ENCODE measurements at regions not wholly inside any gene's neighbourhood (a gene's known extent, or its start where the extent isn't known, plus 50 kb on each side); places are given as distances from the start of the nearest gene placed in this dataset.

DNA sequence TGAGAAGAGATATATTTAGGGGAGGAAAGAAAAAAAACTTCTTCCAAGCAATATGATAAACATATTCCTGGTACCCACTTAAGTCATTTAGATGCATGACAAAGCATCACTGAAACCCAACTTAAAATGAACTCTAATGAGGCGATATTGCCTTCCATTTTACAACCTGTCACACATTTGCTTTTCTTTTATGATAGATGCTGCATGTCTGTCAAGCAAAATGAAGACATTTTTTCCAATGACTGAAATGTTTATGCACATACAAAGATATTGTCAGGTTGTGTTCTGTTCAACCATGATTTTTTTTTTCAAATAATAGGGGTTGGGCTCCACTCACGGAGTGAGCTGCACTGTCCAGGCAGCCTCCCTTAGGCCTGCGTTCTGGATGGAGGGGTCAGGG lies 894.4 kb downstream of the SORCS3 start:
- no peak for DNase-seq (ENCODE audit: low read depth)
- H3K27me3 ChIP-seq (replicated peaks; ENCODE audit: control insufficient read depth, insufficient read depth, low read length), result no peaks in the 10 kb centered on the region
- H3K9ac ChIP-seq (ENCODE audit: low read length), result no peak overlapping the region
- H3K9me3 ChIP-seq (ENCODE audit: control insufficient read depth, low read length), result peaks cover 7% of the 10 kb centered on the region
- no peak overlapping the region for H3K4me3 ChIP-seq (ENCODE audit: low read length)
- no peaks in the 10 kb centered on the region for H3K4me1 ChIP-seq (ENCODE audit: control insufficient read depth, insufficient read depth, low read length)
- no peaks in the 10 kb centered on the region for H3K36me3 ChIP-seq (ENCODE audit: control insufficient read depth, insufficient read depth, low read length, severe bottlenecking)

DNA sequence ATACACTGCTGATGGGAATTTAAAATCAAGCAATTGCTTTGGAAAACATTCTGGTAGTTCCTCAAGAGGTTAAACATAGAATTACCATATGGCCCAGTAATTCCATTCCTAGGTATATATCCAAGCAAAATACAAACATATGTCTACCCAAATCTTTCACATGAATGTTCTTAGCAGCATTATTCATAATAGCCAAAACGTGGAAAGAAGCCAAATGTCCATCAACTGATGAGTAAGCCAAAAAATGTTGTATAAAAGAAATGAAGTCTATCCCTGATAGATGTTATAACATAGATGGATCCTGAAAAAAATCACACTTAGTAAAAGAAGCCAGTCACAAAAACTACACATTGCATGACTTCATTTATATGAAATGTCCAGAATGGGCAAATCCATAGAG lies 893.0 kb downstream of the SORCS3 start:
- no peak for DNase-seq (ENCODE audit: low read depth)
- Histone ChIP-seq H3K4me3 (ENCODE audit: low read length) (no peak overlapping the region), H3K9me3 (ENCODE audit: control insufficient read depth, low read length) (peaks cover 7% of the 10 kb centered on the region), H3K36me3 (ENCODE audit: control insufficient read depth, insufficient read depth, low read length, severe bottlenecking) (no peaks in the 10 kb centered on the region), H3K9ac (ENCODE audit: low read length) (no peak overlapping the region), H3K4me1 (ENCODE audit: control insufficient read depth, insufficient read depth, low read length) (no peaks in the 10 kb centered on the region), H3K27me3 (replicated peaks; ENCODE audit: control insufficient read depth, insufficient read depth, low read length) (no peaks in the 10 kb centered on the region)

DNA sequence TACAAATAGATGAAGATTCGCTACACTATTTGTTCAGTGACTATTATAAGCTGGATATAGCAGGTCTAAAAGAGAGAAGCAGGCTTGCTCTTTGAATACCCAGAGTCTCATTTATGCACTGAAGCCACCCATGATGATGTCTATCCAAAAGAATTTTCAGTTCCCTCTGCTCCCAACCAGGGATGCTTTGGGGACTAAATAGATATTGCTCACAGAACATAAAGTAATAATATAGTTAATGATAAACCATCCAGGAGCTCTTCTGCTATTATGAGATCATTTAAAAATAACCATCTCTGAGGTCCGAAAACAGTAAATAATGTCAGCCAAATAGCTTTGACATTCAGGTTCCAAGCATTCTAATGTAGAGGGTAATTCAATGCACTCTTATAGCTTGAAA lies 875.4 kb downstream of the SORCS3 start:
- H3K27me3 ChIP-seq (replicated peaks; ENCODE audit: control insufficient read depth, insufficient read depth, low read length), result no peaks in the 10 kb centered on the region
- no peaks in the 10 kb centered on the region for H3K4me1 ChIP-seq (ENCODE audit: control insufficient read depth, insufficient read depth, low read length)
- no peaks in the 10 kb centered on the region for H3K36me3 ChIP-seq (ENCODE audit: control insufficient read depth, insufficient read depth, low read length, severe bottlenecking)
- H3K9ac ChIP-seq (ENCODE audit: low read length), result no peak overlapping the region
- no peak for DNase-seq (ENCODE audit: low read depth)
- no peaks in the 10 kb centered on the region for H3K9me3 ChIP-seq (ENCODE audit: control insufficient read depth, low read length)
- H3K4me3 ChIP-seq (ENCODE audit: low read length), result no peak overlapping the region

DNA sequence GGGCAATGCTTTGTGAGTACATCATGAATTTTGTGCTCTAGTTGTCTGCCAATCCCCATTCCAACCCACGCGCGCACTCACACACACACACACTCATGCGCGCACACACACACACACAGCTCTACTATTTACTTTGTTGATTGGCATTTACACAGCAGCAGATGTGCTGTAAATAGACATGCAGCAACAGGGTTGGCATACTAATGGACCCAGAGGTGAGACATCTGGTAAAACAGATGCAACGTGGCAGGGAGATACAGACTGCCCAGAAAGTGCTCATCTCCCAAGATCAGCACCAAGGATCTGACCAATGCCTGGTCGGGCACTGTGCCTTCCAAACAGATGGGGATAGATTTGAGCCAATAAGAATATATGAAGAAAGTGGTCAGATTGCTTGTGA lies 873.0 kb downstream of the SORCS3 start:
- no peak for DNase-seq (ENCODE audit: low read depth)
- Histone ChIP-seq H3K27me3 (replicated peaks; ENCODE audit: control insufficient read depth, insufficient read depth, low read length) (no peaks in the 10 kb centered on the region), H3K36me3 (ENCODE audit: control insufficient read depth, insufficient read depth, low read length, severe bottlenecking) (no peaks in the 10 kb centered on the region), H3K4me1 (ENCODE audit: control insufficient read depth, insufficient read depth, low read length) (no peaks in the 10 kb centered on the region), H3K9me3 (ENCODE audit: control insufficient read depth, low read length) (no peaks in the 10 kb centered on the region), H3K4me3 (ENCODE audit: low read length) (no peak overlapping the region), H3K9ac (ENCODE audit: low read length) (no peak overlapping the region)

DNA sequence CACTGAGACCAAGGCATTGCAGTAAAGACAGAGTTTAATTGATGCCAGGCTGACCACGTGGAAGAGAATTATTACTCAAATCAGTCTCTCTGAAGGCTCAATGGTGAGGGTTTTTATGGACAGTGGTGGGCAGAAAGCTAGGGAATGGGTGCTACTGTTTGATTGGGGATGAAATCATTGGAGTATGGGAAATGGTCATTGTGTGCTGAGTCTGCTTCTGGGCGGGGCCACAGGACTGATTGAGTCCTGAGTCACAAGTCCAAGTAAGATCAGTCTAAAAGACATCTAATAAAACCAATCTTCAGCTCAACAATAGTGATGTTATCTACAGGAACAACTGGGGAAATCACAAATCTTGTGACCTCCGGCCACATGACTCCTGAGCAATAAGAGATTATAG lies 868.4 kb downstream of the SORCS3 start:
- Histone ChIP-seq H3K9me3 (ENCODE audit: control insufficient read depth, low read length) (no peaks in the 10 kb centered on the region), H3K36me3 (ENCODE audit: control insufficient read depth, insufficient read depth, low read length, severe bottlenecking) (no peaks in the 10 kb centered on the region), H3K27me3 (replicated peaks; ENCODE audit: control insufficient read depth, insufficient read depth, low read length) (no peaks in the 10 kb centered on the region)

DNA sequence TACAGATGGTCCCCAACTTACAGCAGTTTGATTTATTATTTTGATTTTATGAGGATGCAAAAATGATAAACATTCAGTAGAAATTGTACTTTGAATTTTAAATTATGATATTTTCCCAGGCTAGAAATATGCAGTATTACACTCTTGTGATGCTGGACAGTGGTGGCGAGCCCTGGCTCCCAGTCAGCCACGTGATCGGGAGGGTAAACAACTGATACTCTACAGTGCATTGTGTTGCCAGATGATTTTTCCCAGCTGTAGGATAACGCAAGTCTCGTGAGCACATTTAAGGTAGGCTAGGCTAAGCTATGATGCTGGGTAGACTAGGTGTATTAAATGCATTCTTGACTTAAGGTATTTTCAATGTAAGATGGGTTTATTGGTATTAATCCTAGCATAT lies 865.2 kb downstream of the SORCS3 start:
- Histone ChIP-seq H3K4me1 (ENCODE audit: control insufficient read depth, insufficient read depth, low read length) (no peaks in the 10 kb centered on the region), H3K9me3 (ENCODE audit: control insufficient read depth, low read length) (no peaks in the 10 kb centered on the region), H3K27me3 (replicated peaks; ENCODE audit: control insufficient read depth, insufficient read depth, low read length) (no peaks in the 10 kb centered on the region), H3K4me3 (ENCODE audit: low read length) (no peak overlapping the region), H3K9ac (ENCODE audit: low read length) (no peak overlapping the region), H3K36me3 (ENCODE audit: control insufficient read depth, insufficient read depth, low read length, severe bottlenecking) (no peaks in the 10 kb centered on the region)
- no peak for DNase-seq (ENCODE audit: low read depth)

More for the DNA sequence above, 868.4 kb downstream of the SORCS3 start:
- H3K4me3 ChIP-seq (ENCODE audit: low read length), result no peak overlapping the region
- no peak for DNase-seq (ENCODE audit: low read depth)
- H3K9ac ChIP-seq (ENCODE audit: low read length), result no peak overlapping the region
- no peaks in the 10 kb centered on the region for H3K4me1 ChIP-seq (ENCODE audit: control insufficient read depth, insufficient read depth, low read length)

DNA sequence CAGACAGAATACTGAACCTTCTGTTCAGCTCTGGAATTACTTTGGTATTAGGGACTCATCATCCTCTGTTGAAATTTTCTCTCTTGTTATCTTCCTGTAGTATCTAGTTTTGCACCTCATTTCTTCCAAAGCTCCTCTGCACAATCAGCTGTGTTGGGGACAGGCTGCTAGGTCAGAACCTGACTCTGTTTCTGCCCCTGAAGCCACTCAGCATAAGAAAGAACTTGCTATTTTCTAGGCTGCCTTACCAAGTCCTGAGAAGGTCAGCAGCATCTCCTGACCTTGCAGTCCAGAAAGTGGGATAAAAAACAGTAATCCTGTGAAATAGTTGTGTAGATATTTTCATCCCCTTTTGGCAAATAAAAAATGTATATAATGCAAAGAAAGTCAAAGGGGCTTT lies 862.6 kb downstream of the SORCS3 start:
- no peaks in the 10 kb centered on the region for H3K27me3 ChIP-seq (replicated peaks; ENCODE audit: control insufficient read depth, insufficient read depth, low read length)
- H3K4me1 ChIP-seq (ENCODE audit: control insufficient read depth, insufficient read depth, low read length), result no peaks in the 10 kb centered on the region
- H3K9ac ChIP-seq (ENCODE audit: low read length), result no peak overlapping the region
- no peak for DNase-seq (ENCODE audit: low read depth)
- no peaks in the 10 kb centered on the region for H3K9me3 ChIP-seq (ENCODE audit: control insufficient read depth, low read length)
- no peaks in the 10 kb centered on the region for H3K36me3 ChIP-seq (ENCODE audit: control insufficient read depth, insufficient read depth, low read length, severe bottlenecking)
- H3K4me3 ChIP-seq (ENCODE audit: low read length), result no peak overlapping the region

DNA sequence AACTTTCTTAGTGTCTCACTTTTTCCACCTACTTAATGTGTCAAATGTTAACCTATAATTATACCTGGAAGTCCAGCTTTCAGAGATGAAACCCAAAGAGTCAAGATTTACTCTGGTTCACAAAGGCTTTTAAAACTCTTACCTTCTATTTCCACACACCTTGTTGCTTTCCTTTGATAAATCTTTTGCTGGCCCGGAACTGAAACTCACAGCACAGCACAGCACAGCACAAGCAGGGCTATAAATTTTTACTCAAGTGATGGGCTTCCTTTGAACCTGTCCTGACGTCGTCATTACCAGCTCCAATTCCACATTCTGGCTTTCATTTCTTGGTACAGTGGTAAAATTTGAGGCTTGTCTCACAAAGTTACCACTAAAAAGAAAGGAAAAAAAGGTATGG lies 861.0 kb downstream of the SORCS3 start:
- Histone ChIP-seq H3K9me3 (ENCODE audit: control insufficient read depth, low read length) (no peaks in the 10 kb centered on the region), H3K4me3 (ENCODE audit: low read length) (no peak overlapping the region), H3K4me1 (ENCODE audit: control insufficient read depth, insufficient read depth, low read length) (no peaks in the 10 kb centered on the region), H3K27me3 (replicated peaks; ENCODE audit: control insufficient read depth, insufficient read depth, low read length) (no peaks in the 10 kb centered on the region), H3K9ac (ENCODE audit: low read length) (no peak overlapping the region), H3K36me3 (ENCODE audit: control insufficient read depth, insufficient read depth, low read length, severe bottlenecking) (no peaks in the 10 kb centered on the region)
- no peak for DNase-seq (ENCODE audit: low read depth)

DNA sequence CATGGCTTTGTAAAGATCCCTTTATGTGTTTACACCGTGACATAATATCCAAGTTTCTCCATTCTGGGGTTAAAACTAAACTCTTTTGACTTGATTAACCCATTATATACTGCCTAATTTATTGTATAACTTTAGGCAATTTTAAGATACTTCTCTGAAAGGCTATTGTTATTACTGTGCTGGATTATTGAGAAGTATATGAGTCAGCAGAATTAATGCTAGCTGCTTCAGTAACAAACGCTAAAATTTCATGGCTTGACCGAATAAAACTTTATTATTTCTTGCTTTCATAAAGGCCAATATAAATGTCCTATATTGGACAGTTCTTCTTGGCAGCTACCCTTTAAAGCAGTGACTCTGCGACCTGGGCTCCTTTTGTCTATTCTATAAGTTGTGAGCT lies 853.9 kb downstream of the SORCS3 start:
- Histone ChIP-seq H3K4me3 (ENCODE audit: low read length) (no peak overlapping the region), H3K9me3 (ENCODE audit: control insufficient read depth, low read length) (no peaks in the 10 kb centered on the region), H3K9ac (ENCODE audit: low read length) (no peak overlapping the region)

DNA sequence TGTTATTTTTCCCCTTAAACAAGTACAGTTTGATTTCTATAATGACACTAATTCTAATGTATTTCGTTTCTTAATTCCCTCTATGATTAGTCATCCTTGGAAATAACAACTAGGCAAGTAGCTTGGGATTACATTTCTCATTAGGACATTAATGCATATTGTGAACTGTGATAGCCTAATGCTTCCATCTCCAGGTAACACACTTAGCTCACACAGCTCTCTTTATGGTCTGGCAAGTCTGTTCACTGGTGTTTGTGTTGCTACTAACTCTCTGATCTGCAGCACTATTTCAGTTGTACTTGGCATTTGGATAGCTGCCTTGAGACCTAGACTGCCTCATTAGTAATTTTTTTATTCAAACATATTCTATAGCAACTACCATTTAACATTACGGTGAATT lies 853.2 kb downstream of the SORCS3 start:
- Histone ChIP-seq H3K9me3 (ENCODE audit: control insufficient read depth, low read length) (no peaks in the 10 kb centered on the region), H3K9ac (ENCODE audit: low read length) (no peak overlapping the region), H3K4me1 (ENCODE audit: control insufficient read depth, insufficient read depth, low read length) (no peaks in the 10 kb centered on the region), H3K27me3 (replicated peaks; ENCODE audit: control insufficient read depth, insufficient read depth, low read length) (no peaks in the 10 kb centered on the region), H3K4me3 (ENCODE audit: low read length) (no peak overlapping the region), H3K36me3 (ENCODE audit: control insufficient read depth, insufficient read depth, low read length, severe bottlenecking) (no peaks in the 10 kb centered on the region)
- no peak for DNase-seq (ENCODE audit: low read depth)

More for the DNA sequence above, 853.9 kb downstream of the SORCS3 start:
- no peaks in the 10 kb centered on the region for H3K27me3 ChIP-seq (replicated peaks; ENCODE audit: control insufficient read depth, insufficient read depth, low read length)
- H3K36me3 ChIP-seq (ENCODE audit: control insufficient read depth, insufficient read depth, low read length, severe bottlenecking), result no peaks in the 10 kb centered on the region
- no peak for DNase-seq (ENCODE audit: low read depth)
- H3K4me1 ChIP-seq (ENCODE audit: control insufficient read depth, insufficient read depth, low read length), result no peaks in the 10 kb centered on the region

DNA sequence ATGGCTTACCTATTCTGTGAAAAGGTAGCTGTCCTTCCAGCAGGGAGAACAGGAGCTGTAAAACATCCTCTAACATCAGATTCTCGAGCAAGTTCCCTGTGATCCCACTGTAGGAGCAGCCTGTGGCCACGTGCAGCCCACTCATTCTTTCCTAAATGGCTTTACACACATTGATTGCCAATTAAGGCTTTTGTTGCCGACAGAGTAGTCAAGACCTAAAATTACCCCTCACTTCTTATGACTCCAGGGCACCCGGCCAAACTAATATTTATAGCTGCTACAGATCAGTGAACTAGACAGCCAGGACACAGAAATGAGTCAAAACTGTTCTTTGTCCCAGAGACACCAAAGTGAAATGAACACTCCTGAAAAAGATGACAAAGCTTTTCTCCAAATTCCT lies 832.1 kb downstream of the SORCS3 start:
- DNase-seq (ENCODE audit: low read depth), result no peak
- Histone ChIP-seq H3K9ac (ENCODE audit: low read length) (no peak overlapping the region), H3K27me3 (replicated peaks; ENCODE audit: control insufficient read depth, insufficient read depth, low read length) (no peaks in the 10 kb centered on the region), H3K36me3 (ENCODE audit: control insufficient read depth, insufficient read depth, low read length, severe bottlenecking) (no peaks in the 10 kb centered on the region), H3K4me3 (ENCODE audit: low read length) (no peak overlapping the region), H3K9me3 (ENCODE audit: control insufficient read depth, low read length) (no peaks in the 10 kb centered on the region), H3K4me1 (ENCODE audit: control insufficient read depth, insufficient read depth, low read length) (no peaks in the 10 kb centered on the region)

DNA sequence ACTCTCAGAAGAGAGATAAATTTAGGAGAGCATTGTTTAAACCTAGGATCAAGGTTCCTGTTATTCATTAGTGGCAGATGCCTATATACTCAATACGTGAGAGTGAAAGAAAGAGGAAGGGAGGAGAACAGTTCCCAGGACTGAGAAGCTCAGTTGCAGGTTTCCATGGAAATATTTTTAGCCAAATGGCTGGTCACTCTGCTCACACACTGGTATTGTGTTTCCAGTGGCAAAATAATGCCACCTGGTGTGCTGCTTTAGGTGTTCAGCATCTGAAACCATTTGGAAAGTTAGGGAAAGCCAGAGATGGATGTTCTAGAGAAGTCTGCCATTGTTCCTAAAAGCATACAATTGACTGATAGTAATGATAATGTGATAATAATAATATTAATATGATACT lies 827.7 kb downstream of the SORCS3 start:
- no peaks in the 10 kb centered on the region for H3K27me3 ChIP-seq (replicated peaks; ENCODE audit: control insufficient read depth, insufficient read depth, low read length)
- H3K4me3 ChIP-seq (ENCODE audit: low read length), result no peak overlapping the region
- H3K9me3 ChIP-seq (ENCODE audit: control insufficient read depth, low read length), result no peaks in the 10 kb centered on the region
- no peak for DNase-seq (ENCODE audit: low read depth)
- no peaks in the 10 kb centered on the region for H3K36me3 ChIP-seq (ENCODE audit: control insufficient read depth, insufficient read depth, low read length, severe bottlenecking)
- no peak overlapping the region for H3K9ac ChIP-seq (ENCODE audit: low read length)
- H3K4me1 ChIP-seq (ENCODE audit: control insufficient read depth, insufficient read depth, low read length), result no peaks in the 10 kb centered on the region

Data from adipocyte (in vitro differentiated cells).